Hepatic stellate cell (primary cell): ENCODE measurements at regions not wholly inside any gene's neighbourhood (a gene's known extent, or its start where the extent isn't known, plus 50 kb on each side); places are given as distances from the start of the nearest gene placed in this dataset.

Experiments used
- DNase-seq: peaks from one replicate; pipeline ENCODE4 v3.0.0; 2011; ENCODE audit warnings: low spot score

GRCh38 chr11:95349345-95349942, 118.4 kb upstream of the SESN3 start:
- DNase-seq = no peak

DNA sequence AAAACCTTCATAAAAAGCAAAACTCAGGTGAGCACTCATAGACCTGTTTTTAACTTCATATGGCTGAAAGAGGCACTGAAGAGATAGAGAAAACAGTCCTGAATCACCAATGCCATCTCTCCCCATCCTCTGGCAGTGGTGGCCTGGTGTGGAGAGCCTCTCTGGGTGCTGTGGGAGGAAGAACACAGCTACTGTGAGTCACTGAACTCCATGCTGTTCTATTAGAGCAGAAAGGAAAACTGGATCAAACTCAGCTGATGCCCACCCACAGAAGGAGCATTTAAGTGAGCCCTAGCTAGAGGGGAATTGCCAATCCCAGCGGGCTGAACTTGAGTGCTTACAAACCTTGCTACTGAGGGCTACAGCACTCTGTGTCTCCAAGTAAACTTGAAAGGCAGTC, 115.3 kb upstream of the SESN3 start:
- DNase-seq = no peak

GRCh38 chr11:95345651-95346050, 114.6 kb upstream of the SESN3 start:
- DNase-seq = no peak

GRCh38 chr11:95344932-95345642, 114.1 kb upstream of the SESN3 start:
- no peak for DNase-seq

- DNase-seq = no peak
These were observed 110.2 kb upstream of the SESN3 start for GRCh38 chr11:95341221-95341620.

DNA sequence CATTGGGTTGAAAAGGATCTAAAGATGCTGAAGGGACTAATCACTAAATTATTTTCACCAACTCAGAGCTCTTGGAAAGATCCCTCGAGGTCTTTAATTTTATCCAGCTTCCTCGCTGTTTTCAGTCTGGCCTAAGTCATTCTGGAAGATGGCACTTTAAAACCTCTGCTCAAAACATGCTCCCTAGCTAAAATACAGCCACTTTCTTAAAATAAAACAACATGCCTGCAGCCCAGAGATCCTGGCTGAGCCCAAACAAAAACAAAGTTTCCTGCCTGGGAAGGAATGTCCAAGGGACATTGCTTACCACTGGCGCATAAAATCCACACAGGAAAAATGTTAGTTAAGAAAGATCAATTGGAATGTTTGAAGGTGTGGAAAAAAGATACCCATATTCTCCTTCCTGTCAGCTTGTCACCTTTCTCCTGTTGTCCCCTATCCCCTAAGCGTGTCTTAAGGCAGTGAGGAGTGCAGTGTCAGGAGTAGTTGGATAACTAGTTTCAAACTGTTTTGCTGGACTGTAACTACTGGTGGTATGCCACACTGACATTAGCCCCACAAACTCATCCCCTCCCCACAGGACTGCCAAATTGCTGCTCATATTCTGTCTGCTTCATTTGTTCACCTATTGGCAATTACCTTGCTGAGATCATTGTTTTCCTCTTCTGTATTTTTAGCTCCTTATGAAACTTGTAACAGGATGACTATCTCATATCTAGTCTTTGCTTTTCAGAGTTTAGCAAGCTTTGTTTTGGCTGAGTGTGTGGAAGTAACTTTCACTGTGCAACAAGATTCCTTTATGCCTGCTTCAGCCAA, 108.3 kb upstream of the SESN3 start:
- DNase-seq = no peak

- DNase-seq = no peak
These were observed 107.5 kb upstream of the SESN3 start for GRCh38 chr11:95338430-95338991.

DNA sequence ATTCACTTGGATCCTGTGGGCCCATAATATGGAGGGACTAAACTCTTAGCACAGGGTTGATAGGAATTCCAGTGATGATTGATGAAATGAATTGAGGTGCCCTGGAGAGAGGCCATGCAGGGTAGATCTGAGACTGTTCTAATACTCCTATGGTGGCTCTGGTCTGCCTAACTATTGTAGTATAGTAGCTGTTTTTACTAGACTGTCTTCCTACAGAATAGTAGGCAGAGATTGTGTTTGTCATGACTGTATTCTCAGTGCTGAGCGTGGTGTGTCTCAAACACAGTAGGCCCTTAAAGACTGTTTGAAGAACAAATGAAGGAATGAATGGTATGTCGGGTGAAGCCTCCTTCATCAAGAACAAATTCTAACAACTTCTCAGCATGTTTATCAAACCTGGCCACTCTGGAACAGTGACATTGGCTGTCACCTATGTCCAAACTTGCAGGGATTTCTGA, 107.0 kb upstream of the SESN3 start:
- no peak for DNase-seq

GRCh38 chr11:95337175-95337957, 106.4 kb upstream of the SESN3 start:
- peak; percentile 21 for DNase-seq

DNA sequence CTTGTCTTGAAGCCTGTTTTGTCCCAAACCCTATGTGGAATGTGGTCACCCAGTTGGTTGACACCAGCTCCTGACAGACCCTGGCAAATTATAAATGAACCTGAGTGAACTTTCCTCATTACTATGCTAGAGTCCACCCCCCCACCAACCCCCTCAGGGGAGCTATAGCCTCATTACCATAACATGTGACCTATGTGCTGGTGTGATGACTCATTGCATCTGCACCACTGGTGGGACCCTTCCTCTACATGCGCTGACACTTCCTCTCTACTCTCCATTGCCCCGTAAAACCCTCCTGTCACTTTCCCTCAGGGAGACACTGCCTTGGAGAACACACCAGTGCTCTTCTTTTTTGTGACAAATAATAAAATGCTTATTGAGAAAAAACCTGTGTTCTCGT, 105.0 kb upstream of the SESN3 start:
- no peak for DNase-seq

GRCh38 chr11:95331161-95331560, 100.2 kb upstream of the SESN3 start:
- DNase-seq = no peak

GRCh38 chr11:95330302-95330701, 99.3 kb upstream of the SESN3 start:
- no peak for DNase-seq

DNA sequence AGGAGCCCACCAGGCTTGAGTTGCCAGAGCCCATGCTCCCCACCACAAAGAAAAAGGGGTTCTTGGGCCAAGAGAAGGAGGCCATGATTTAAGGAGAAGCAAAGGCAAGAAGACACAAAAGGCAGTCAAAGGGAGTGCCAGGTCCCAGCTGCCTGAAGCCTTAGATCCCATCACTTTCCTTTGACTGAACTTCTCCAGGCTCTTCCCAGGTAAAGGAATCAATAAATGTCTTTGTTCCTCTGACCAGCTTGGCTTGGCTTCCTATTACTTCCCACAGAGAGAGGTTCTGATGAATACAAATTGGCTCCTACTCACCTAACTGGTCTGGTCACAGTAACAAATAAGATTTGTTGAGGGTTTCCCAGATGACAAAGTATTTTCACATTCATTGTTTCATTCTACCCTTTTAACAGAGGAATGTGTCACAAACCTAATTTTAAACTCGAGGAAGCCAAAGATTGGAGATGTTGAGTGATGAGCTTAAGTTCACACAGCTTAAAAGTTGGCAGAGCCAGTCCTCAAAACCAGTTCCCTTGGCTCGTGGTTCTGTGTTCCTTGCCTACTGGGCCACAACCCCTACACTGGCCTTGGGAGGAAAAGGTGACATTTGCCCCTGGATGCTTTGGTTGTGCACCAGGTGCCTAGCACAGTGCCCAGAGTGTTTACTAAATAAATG, 96.4 kb upstream of the SESN3 start:
- DNase-seq = no peak

- no peak for DNase-seq
These were observed 94.8 kb upstream of the SESN3 start for GRCh38 chr11:95325777-95326258.

- no peak for DNase-seq
These were observed 93.8 kb upstream of the SESN3 start for GRCh38 chr11:95324826-95325225.

GRCh38 chr11:95322539-95322938, 91.5 kb upstream of the SESN3 start:
- no peak for DNase-seq

DNA sequence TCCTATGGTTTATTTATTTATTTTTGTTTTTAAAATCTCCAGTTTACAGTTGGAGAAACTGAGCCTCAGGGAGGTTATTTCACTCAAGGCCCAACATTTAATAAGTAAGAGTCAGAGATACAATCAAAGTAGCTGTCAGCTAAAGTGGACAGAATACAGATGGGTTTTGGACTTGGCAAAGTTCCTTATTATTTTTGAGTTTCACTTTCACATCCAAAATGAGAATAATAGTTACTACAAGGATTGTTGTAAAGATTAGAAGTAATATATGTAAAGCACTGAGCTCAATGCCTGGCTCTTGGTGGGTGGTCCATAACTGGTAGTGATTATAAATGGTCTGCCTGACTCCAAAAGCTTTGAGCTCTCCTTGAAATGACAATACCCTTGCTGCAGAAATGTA, 87.5 kb upstream of the SESN3 start:
- DNase-seq = no peak

DNA sequence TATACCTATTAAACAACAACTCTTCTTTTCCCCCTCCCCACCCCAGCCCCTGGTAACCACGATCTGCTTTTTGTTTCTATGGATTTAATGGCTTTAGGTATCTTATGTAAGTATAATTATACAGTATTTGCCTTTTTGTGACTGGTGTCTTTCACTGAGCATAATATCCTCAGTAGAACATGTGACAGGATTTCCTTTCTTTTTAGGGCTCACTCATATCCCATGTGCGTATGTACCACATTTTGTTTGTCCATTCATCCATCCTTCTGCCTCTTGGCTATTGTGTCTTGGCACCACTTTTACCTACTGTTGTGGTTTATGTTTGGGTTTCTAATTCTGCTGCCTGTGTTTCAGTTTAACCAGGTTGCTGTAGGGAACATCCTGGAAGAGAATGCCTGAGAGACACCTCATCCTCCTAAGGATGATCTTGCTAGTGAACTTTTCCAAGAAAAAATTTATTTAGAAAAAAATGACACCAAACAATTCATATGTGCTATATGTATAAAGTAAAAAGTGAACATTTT, 77.6 kb upstream of the SESN3 start:
- DNase-seq = no peak

GRCh38 chr11:95307286-95307685, 76.3 kb upstream of the SESN3 start:
- DNase-seq = no peak

GRCh38 chr11:95306801-95307200, 75.8 kb upstream of the SESN3 start:
- no peak for DNase-seq

DNA sequence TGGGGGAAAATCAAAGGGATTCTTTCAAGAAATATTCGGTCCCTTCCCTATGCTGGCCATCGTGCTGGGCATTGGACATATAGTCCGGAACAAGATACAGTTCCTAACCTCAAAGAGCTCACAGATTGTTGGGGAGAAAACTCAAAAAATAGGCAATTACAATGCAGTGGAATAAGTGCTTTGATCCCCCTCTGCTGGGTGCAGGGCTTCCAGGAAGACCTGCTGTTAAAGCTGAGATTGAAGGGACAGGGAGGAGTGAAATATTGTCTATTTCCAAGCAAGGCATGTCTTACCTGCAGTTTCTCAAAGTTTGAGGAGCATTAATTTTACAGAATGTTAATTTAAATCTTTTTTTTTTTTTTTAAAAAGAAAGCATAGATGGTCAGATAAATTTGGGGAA, 75.1 kb upstream of the SESN3 start:
- DNase-seq = no peak
